GM23338 (cell line): ENCODE measurements at regions not wholly inside any gene's neighbourhood (a gene's known extent, or its start where the extent isn't known, plus 50 kb on each side); places are given as distances from the start of the nearest gene placed in this dataset.

Experiments
- ETS1 ChIP-seq: IDR thresholded peaks from 2 replicates; pipeline ENCODE4 v1.6.1; 2016; ENCODE audit warnings: antibody characterized with exemption
- EZH2 ChIP-seq: fragments of 200-600 bp; sonication (generic); IDR thresholded peaks from one replicate; pipeline ENCODE4 v1.8.0; 2017; ENCODE audit warnings: antibody characterized with exemption, mild to moderate bottlenecking, low read depth; ENCODE audit not compliant: unreplicated experiment
- EZH2phosphoT487 ChIP-seq: fragments of 200-600 bp; sonication (generic); IDR thresholded peaks from one replicate; pipeline ENCODE4 v1.8.1; 2018; ENCODE audit warnings: antibody characterized with exemption; ENCODE audit not compliant: unreplicated experiment
- JUNB ChIP-seq: IDR thresholded peaks from one replicate; pipeline ENCODE4 v1.6.1; 2016; ENCODE audit warnings: antibody characterized with exemption; ENCODE audit not compliant: unreplicated experiment
- POLR2AphosphoS5 ChIP-seq: IDR thresholded peaks from 2 replicates; pipeline ENCODE4 v1.6.1; 2016; ENCODE audit warnings: antibody characterized with exemption, low read depth
- REST ChIP-seq: IDR thresholded peaks from one replicate; pipeline ENCODE4 v1.6.1; 2018; ENCODE audit warnings: antibody characterized with exemption; ENCODE audit not compliant: unreplicated experiment
- ZNF114 ChIP-seq: fragments of 250-450 bp; sonication (Bioruptor Pico); IDR thresholded peaks from 2 replicates; pipeline ENCODE4 v1.5.0; 2020; ENCODE audit warnings: mild to moderate bottlenecking, moderate library complexity
- TF ChIP-seq, protein P1 (sequence below), 2 experiments: fragments of 200-600 bp in 1 of 2; sonication (generic) in 1 of 2; conservative IDR thresholded peaks; 2 replicates each; pipeline versions ENCODE4 v1.5.1 to v1.6.1; 2016 to 2017; ENCODE audit warnings: antibody characterized with exemption in 2 of 2, low read depth in 2 of 2, mild to moderate bottlenecking in 2 of 2, moderate library complexity in 1 of 2

- TF ChIP-seq, protein P1, sequence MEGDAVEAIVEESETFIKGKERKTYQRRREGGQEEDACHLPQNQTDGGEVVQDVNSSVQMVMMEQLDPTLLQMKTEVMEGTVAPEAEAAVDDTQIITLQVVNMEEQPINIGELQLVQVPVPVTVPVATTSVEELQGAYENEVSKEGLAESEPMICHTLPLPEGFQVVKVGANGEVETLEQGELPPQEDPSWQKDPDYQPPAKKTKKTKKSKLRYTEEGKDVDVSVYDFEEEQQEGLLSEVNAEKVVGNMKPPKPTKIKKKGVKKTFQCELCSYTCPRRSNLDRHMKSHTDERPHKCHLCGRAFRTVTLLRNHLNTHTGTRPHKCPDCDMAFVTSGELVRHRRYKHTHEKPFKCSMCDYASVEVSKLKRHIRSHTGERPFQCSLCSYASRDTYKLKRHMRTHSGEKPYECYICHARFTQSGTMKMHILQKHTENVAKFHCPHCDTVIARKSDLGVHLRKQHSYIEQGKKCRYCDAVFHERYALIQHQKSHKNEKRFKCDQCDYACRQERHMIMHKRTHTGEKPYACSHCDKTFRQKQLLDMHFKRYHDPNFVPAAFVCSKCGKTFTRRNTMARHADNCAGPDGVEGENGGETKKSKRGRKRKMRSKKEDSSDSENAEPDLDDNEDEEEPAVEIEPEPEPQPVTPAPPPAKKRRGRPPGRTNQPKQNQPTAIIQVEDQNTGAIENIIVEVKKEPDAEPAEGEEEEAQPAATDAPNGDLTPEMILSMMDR (conservative IDR thresholded peaks at IDR 0.05; ENCODE audit: low read depth in 2 of 2) = no peak
- TF ChIP-seq ETS1 = no peak
- no peak for TF ChIP-seq EZH2
- TF ChIP-seq POLR2AphosphoS5 = no peak
- no peak for TF ChIP-seq REST
- TF ChIP-seq ZNF114 (CRISPR knock-in tag) = no peak
- no peak for TF ChIP-seq EZH2phosphoT487
- no peak for TF ChIP-seq JUNB
Measured at GRCh38 chr3:165507576-165507975, 311.4 kb upstream of the SLITRK3 start.
